Activated CD8-positive, alpha-beta memory T cell treated with anti-CD3 and anti-CD28 coated beads, Interleukin-2, amount 50 U/mL, for 48 hours (primary cell): ENCODE measurements at regions not wholly inside any gene's neighbourhood (a gene's known extent, or its start where the extent isn't known, plus 50 kb on each side); places are given as distances from the start of the nearest gene placed in this dataset.

ENCODE experiments used
- DNase-seq: peaks from one replicate; pipeline ENCODE4 v3.0.0-alpha.2; 2020

DNA sequence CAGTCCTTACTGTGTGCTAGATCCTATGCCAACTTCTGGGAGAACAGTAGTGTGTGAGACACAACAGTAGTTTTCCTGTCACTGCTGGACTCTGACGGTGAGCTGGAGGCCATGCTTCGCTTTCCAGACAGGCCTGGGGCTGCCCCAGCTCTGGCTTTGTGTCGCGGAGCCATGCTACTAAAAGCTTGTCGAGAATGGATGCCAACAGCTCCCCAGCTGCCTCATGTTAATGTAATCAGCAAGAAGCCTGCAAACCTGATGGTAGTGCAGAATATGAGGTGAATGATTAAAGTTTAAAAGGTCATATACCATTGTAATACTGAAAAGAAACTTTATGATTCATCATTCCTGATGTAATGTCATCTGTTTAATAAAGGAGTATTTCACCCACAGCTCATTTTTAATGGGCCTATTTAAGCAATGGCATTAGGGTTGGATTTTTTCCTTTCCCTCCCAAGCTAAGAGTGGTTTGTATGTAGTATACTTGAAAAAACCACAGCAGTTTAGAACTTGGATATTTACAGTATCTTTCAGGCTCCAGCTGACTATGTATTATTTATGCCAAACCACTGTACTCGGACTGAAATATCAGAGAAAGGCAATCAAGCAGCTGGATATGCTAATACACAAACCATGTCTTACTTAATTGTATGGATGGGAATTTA is 343.0 kb downstream of the NUF2 start:
- no peak for DNase-seq

DNA sequence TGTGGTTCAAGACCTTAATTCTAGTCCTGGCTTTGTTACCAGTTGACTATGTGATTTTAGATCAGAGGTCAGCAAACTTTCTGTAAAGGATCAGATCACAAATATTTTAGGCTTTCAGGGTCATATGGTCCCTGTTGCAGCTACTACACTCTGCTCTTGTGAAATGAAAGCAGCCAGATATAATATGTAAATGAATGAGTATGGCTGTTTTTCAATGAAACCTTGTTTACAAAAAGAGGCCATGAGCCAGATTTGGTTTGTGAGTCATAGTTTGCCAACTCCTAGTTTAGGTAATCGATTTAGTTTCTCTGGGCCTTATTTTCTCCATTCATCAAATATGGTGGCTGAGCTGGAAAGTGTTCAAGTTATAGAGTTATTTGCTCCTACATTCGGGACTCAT is 346.7 kb downstream of the NUF2 start:
- no peak for DNase-seq

DNA sequence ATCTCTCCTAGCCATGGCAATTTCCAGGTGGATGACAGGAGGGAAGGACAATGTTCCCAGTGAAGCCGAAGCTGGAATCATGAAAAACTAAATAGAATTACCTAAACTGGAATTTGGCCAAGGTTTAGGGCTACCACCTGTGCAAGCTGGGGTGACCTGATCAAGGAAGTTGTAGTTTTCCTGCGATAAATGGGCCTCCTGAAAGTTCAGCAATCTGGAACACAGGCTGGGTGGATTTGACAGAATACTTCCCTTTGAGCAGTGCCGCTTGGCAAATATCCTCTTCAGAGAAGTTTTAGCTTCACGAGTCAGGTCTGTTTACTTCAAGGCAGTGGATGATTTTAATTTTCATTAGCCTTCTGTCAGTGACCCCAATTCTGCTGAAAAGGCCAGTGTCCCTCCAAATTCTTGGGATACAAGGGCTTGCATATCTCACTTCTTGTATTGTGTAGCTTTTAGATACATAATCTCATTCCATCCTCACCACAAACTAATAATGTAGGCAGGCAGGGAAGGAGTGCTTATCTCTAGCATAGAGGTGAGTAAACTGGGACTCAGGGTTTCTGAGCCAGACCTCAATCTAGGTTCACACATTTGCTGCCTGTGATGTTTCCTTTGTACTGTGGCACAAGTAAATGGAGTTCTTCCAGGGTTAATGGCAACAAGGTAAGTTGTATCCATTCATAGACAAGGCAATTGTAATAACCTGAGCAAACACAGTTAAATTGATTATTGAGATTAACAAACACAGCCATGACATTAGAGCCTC is 349.4 kb downstream of the NUF2 start:
- DNase-seq, result no peak

DNA sequence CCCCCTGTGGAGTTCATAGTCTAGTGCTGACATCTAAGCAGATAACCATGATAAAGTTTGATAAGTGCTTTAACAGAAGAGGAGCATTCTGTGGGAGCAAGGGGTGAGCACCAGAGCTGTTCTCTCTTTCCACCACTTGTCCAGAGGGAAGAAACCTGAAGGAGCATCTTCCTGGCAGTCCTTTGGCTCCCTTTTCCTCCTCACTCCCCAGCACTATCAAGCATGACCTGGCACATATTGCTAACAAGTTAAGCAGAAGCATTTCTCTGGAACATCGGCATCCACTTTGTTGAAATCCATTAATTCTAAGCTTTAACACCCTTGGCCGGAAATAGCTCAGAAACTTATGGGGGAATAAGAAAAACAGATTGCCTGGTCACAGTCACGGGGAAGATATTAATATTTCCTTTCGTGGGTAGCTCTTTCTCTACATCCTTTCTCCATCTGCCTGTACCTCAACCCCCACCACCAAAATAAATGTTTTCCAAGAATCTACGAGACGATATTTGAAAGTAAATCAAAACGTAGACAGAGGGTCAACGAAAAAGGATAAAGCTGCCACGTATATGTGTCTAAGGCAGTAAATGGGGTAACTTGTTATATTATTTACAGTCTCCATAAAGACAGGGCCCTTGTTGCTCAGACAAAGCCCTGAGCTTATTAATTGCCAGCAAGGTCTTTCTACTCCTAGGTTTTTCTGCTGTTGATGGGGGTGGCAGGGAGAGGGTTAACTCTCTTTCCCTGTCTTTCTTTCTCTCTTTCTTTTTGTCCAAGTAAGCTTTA is 351.4 kb downstream of the NUF2 start:
- DNase-seq, result no peak

DNA sequence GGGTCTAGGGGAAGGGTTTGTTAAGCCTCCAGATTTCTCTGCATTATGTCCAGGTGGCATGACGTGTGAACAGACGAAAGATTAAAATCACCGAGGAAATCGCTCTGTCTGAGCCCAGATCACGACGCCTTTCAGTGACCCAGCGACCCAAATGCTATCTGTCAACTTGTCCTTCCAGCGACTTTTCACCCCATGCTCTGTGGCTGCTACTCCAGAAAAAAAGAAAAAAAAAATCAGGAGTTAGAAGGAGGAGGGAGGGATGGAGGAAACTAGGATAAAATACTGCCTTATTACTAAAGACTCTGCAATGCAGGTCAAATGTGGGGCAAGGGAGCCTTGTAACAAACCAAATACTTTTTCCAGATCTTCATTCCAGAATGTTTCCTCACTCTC is 352.0 kb downstream of the NUF2 start:
- DNase-seq, result no peak

DNA sequence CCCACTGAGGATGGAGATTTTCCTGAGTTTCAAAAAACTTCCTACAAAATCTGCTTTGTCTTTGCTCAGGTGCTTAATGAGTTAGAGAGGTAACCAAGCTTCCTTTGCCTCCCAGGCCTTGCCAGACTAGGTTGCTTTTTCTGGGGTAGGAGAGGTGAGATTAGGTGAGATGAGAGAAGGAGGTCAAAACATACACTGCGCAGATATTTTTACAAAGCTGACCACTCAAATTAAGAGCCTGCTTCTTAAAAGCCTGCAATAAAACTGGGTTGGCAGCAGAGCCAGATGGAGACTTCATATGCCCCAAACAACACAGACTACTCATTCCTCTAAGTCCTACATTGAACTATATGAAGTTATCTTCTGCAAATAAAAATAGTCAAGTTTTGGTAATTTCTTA is 352.5 kb downstream of the NUF2 start:
- no peak for DNase-seq

DNA sequence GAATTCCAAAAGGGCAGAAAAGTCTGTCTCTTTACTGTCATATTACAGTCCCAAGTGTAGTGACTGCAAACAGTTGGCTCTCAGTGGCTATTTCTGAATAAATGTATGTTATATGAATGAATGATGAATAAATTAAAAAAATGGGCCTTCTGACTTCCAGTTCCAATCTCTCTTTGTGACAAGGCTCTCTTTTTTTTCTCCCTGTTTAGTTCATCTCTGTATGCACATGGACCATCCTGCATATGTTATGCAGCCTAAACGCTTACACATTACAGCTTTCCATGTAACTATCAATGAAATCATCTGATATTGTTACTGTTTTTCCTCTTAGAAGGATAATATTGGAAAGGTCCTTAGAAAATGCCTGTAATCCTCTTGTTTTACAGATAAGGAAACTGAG is 363.0 kb downstream of the NUF2 start:
- no peak for DNase-seq

DNA sequence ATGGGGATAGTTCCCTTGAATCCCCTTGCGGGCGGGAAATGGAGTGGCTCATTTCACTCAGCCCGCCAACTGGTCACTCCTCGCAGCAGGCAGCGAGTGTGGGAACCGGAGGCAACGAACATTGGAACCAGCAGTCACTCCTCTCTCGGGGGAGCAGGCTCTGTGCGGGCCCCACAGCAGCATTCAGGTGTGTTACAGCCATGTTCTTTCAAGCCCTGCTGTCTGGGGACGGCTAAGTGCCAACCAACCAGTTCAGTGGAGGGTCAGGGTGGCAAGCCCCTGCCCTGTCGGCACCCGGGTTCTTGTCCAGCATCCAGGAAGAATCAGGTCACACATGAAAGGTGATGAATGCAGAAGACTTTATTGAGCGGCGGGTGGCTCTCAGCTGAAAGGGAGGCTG is 370.5 kb downstream of the NUF2 start:
- no peak for DNase-seq

DNA sequence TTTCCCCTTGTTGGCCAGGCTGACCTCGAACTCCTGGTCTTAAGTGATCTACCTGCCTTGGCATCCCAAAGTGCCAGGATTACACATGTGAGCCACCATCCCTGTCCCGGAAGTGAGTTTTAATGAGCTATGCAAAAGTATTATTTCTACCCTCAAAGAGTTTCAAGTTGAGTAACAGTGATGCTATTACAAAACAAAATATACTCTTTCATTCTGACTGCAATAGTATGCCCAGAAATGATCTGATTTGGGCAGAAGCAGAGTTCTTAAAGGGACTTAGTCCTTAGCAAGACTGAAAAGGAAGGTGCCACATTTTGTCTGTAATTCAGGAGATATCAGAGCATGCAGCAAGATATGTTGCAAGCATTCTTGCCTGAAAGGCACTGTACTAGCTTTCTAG is 375.4 kb downstream of the NUF2 start:
- DNase-seq, result no peak

DNA sequence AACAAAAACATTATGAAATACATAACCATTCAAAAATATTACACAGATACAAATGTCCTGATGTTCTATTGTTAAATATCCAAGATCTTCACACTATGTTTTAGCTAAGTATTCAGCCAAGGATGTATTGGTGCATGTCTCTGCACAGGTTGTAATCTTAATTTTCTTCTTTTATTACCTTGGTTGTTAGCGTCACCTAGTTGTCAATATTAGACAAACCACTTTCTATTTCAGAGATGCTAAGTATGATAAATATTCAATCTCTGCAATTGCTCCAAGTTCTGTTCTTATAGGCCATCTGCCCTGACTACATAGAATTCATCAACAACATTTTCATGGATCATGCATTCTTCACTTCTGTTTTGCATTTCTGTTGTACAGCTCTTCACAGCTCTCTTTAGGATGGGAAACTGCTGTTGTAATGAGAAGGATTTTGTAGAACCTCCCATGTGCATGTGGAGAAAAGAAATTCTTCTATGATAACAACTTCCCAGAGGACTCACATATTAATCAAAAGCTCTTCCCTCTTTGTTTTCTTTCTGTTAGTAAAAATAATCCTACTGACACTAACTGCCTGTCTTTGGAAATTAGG is 380.1 kb downstream of the NUF2 start:
- DNase-seq, result no peak

DNA sequence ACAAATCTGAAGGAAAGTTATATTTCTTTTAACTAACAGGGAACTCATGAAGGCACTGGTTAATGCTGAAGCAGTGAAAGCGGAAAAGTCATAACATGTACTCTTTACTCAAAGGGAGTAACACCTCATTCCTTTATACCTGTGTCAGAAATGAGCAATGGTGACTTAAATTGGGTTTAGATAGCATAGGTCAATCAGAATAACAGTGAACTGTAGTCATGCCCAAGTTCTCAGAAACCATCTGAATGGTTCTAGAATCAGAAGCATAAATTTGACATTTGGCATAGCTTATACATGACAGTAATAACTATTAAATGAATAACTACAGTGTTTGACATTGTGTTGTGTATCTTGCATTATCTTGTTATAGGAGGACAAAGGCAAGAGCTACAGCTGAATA is 382.0 kb downstream of the NUF2 start:
- no peak for DNase-seq

DNA sequence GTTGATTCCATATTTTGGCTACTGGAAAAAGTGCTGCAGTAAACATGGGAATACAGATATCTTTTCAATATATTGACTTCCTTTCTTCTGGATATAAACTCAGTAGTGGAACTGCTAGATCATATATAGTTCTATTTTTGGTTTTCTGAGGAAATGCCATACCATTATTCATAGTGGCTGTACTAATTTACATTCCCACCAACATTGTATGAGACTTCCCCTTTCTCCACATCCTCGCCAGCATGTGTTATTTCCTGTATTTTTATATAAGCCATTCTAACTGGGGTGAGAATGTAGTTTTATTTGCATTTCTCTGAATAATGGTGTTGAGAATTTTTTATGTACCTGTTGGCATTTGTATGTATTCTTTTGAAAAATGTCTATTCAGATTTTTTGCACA is 385.2 kb downstream of the NUF2 start:
- no peak for DNase-seq

DNA sequence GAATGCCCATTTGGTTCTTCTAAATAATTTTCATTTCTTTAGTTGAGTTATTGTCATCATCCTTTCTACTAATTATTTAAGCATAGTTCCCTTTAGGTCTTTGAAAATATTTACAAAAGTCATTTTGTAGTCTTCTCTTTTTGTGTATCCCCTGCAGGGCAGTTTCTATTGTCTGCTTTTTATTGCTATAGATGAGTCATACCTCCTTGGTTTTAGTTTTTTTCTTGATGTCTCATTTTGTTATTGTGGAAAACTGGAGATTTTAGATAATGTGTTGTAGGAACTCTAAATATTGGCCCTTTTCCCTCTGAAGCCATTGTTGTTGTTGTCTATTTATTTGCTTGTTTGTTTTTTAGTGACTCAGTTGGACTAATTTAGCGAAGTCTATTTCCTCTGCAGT is 387.9 kb downstream of the NUF2 start:
- DNase-seq, result no peak

DNA sequence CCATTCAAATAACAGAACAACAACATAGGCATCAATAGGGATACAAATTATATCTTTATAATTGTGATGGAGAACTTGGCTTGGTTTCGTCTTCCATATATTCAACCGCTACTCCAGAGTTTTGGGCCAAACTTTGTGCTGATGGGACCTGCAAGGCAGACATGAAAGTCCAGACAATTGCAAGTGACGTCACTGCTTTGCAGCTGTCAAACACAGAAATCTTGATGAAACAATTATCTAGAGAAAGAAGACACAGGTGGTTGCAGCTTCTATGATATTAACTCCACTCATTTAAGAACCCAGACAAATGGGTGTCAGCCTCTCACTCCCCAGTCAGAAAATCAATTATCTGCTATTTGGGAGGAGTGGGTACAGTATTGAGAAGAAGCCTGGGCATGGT is 390.6 kb downstream of the NUF2 start:
- DNase-seq, result no peak

DNA sequence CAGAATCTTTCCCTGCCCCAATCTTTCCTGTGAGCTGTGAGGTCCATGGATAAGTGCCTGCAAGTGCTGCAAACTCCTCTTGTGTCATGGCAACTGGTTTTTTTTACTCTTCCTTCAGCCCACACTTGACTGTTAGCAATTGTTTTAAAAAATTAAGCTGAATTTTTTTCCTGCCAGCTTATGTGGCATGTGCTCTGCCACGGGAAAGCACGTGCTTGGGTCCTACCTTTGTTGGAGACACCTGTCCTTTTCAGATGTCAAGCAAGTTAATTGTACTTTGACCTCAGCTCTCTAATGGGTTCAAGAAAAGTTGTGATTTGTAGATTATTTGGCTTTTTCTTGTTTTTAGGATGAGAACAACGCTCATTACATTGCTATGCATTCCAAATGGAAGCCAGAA is 398.5 kb downstream of the NUF2 start:
- no peak for DNase-seq

DNA sequence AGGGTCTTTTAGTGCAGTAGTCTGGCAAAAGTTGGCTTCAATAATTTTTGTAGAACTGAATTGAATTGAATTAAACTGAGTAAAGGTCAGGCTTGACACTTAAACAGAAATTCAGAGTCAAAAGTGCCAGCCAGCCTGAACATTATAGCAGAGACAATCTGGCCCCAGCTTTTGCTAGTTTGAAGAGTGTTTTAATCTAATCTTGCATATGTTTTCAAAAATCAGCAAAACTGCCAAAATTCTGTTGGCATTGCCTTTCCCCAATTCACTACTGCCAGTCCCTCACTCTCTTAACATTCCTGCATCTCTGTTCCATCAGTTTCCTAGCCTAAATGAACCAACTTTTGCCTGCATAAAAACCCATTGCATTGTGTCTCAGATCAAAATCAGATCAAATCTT is 403.8 kb downstream of the NUF2 start:
- no peak for DNase-seq

DNA sequence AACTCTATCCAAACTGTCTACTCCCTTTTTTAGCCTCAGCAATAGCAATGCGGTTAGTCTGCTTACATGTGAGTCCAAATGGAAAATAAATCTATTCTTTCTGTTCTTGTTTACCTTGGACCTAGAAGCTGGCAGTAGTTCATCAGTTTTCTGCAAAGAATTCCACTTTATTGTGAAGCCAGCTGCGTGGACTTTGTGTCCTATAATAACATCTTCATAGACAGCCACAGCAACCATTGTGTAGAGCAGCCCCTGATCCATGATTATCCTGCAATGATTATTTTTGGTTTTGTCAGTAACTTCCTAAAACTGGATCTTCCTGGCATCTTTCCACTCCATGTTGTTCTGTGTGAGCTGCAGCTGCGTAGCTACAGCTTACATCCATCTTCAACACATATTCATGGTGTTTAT is 408.7 kb downstream of the NUF2 start:
- DNase-seq, result no peak

DNA sequence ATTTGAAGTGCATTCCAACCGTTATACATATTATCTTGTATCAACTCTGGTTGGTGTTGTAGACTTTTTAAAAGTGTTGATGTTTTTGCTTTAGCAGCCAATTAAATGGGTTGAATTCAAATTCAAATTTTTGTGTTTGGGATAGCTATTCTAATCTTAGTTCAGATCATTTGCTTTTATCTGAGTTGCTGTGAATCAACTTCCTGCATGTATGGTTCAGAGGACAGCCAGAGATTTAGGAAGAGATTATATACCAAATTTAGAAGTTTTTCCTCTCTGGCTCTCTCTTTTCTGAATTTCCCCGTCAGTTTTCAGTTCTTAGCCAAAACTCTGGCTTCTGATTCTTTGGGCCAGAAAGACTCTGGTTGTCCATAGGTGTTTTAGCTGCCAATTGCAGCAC is 415.5 kb downstream of the NUF2 start:
- DNase-seq, result no peak

DNA sequence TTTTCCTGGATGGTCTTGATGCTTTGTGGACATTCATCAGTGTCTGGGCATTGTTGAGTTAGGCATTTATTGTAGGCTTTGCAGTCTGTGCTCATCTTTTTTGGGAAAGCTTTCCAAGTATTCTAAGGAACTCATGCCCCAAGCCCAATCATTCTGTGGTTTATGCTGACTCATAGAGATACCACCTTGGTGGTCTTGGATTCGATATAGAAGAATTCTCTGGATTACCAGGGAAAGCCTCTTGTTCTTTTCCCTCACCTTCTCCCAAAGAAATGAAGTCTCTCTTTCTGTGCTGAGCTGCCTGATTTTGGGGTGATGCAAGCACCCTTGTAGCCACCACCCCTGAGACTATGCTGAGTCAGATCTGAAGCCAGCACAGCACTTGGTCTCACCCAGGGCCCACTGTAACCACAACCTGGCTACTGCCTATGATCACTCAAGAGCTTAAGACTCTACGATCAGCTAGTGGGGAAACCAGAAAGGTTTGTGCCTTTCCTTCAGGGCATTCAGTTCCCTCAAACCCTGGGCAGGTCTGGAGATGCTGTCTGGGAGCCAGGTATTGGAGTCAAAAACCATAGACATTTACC is 422.6 kb downstream of the NUF2 start:
- DNase-seq, result no peak

DNA sequence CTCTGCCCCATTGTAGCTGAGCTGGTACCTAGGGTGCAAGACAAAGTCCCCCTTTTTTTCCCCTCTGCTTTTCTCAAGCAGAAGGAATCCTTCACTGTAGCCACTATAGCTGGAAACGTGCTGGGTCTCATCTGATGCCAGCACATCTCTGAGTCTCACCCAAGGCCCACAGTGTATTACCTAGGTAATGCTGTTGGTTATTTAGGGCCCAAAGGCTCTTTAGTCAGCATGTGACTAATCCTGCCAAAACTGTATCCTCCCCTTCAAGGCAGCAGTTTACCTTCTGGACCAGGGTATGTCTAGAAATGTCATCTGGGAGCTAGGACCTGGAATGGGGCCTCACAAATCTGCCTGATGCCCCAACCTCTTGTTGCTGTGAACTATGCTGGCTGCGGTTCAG is 423.4 kb downstream of the NUF2 start:
- no peak for DNase-seq

DNA sequence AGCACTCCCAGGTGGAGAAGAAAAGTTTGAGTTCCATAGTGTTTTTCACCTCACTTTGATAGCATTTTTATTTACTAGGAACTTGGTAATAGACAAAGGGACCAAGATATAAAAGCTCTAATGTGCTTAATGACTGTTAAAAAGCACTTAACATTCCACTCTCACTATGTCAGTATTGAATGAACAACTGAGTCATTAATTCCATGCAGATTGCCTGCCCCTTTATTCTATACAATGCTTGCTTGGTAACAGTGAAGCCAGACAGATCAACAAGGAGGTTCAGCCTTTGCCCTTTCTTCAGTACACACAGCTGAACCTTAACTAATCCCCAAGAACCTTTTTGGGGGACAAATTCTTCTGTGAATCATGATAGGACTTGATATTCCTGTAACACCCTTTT is 425.5 kb downstream of the NUF2 start:
- no peak for DNase-seq

DNA sequence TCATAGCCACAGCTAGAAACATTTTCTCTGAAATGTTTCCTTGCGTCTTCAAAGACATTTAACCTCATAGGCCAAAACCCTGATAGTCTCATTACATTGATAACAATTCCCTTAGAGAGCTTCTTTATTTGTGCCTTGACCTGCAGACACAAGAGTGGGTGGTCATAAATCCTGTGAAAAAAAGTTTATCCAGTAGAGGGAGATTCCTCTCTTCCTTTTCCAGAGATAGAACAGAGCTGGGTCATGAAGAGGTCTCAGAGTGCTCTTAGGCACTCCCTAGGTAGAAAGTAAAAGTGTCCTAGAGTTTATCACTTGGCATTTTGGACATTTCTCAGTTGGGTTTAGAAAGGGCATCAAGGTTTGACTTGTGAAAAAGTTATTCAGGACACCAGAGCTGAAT is 426.1 kb downstream of the NUF2 start:
- DNase-seq, result no peak

DNA sequence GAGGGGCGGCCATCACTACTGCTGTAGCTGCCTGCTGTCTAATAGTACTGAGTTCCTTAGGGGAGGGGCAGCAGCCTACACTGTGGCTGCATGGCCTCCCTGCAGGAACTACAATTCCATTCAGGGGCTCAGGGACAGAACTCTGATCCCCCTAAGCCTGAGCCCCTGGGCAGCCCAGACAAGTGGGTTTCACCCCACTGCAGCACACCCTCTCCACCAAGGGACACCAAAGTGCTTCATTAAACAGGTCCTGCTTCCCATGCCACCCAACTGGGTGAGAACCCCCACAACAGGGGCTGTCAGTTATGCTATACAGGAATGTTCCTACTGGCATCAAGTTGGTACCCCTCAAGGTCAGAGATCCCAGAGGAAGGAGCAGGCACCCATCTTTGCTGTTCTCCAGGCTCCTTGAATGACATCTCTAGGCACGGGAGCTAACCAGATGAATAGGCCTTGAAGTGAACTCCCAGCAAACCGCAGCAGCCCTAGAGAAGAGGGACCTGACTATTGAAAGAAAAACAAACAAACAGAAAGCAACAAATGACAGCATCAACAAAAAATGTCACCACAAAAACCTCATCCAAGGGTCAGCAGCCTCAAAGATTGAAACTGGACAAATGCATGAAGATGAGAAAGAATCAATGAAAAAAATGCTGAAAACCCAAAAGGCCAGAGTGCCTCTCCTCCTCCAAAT is 437.4 kb downstream of the NUF2 start:
- DNase-seq, result no peak
